H1 (cell line): ENCODE measurements at regions not wholly inside any gene's neighbourhood (a gene's known extent, or its start where the extent isn't known, plus 50 kb on each side); places are given as distances from the start of the nearest gene placed in this dataset.

Source experiments
- ATF3 ChIP-seq: IDR thresholded peaks from 2 replicates; pipeline ENCODE4 v1.6.1; 2011; ENCODE audit warnings: low read depth, mild to moderate bottlenecking, low read length; ENCODE audit not compliant: insufficient read depth
- CHD7 ChIP-seq: fragments of 300-600 bp; sonication (generic); IDR thresholded peaks from 2 replicates; pipeline ENCODE4 v1.7.1; 2012; ENCODE audit warnings: low read length, moderate library complexity, mild to moderate bottlenecking, inconsistent platforms; ENCODE audit not compliant: insufficient replicate concordance
- E2F6 ChIP-seq: IDR thresholded peaks from 2 replicates; pipeline ENCODE4 v1.6.1; 2012; ENCODE audit warnings: inconsistent platforms
- EGR1 ChIP-seq: IDR thresholded peaks from 2 replicates; pipeline ENCODE4 v1.6.1; 2011; ENCODE audit warnings: low read depth, low read length, borderline replicate concordance
- JUN ChIP-seq: IDR thresholded peaks from 2 replicates; pipeline ENCODE4 v1.6.1; 2011; ENCODE audit warnings: low read depth, mild to moderate bottlenecking, improper control_type of control experiment, low read length
- NANOG ChIP-seq: IDR thresholded peaks from 2 replicates; pipeline ENCODE4 v1.6.1; 2011; ENCODE audit warnings: low read length, low read depth, mild to moderate bottlenecking, inconsistent platforms; ENCODE audit not compliant: insufficient read depth, poor library complexity, severe bottlenecking
- RAD21 ChIP-seq, 2 experiments: IDR thresholded peaks in 1 of 2; conservative IDR thresholded peaks in 1 of 2; 2 replicates each; pipeline ENCODE4 v1.6.1; 2011; ENCODE audit warnings: low read depth in 2 of 2, low read length in 2 of 2, improper control_type of control experiment in 1 of 2, inconsistent platforms in 1 of 2, mild to moderate bottlenecking in 1 of 2, moderate library complexity in 1 of 2
- RBBP5 ChIP-seq: IDR thresholded peaks from 2 replicates; pipeline ENCODE4 v1.7.1; 2012; ENCODE audit warnings: low read depth, mild to moderate bottlenecking, inconsistent platforms, low read length, moderate library complexity, borderline replicate concordance
- ZNF274 ChIP-seq: IDR thresholded peaks from 2 replicates; pipeline ENCODE4 v1.7.0; 2012; ENCODE audit warnings: low read length, borderline replicate concordance; ENCODE audit errors: extremely low read depth

- TF ChIP-seq CHD7: no peak
- no peak for TF ChIP-seq ZNF274
- TF ChIP-seq ATF3: no peak
- no peak for TF ChIP-seq RBBP5
- TF ChIP-seq RAD21 (IDR thresholded peaks at IDR 0.05 in 1 of 2, conservative IDR thresholded peaks at IDR 0.05 in 1 of 2; ENCODE audit: low read depth in 2 of 2, low read length in 2 of 2): no peak
- TF ChIP-seq E2F6: no peak
- TF ChIP-seq EGR1: no peak
- TF ChIP-seq JUN: no peak
- no peak for TF ChIP-seq NANOG
Observed at GRCh38 chr21:35386491-35387079, 337.5 kb upstream of the RUNX1 start (continued).
